PC-3 (cell line): ENCODE measurements at regions not wholly inside any gene's neighbourhood (a gene's known extent, or its start where the extent isn't known, plus 50 kb on each side); places are given as distances from the start of the nearest gene placed in this dataset.

Source experiments
- CTCF ChIP-seq: fragments of 300-600 bp; sonication (generic); conservative IDR thresholded peaks from 2 replicates; pipeline ENCODE4 v1.5.1; 2017; ENCODE audit warnings: antibody characterized with exemption, low read depth, mild to moderate bottlenecking, low read length
- EZH2 ChIP-seq: fragments of 300-600 bp; sonication (generic); IDR thresholded peaks from one replicate; pipeline ENCODE4 v1.6.1; 2017; ENCODE audit warnings: antibody characterized with exemption, mild to moderate bottlenecking, low read length; ENCODE audit not compliant: unreplicated experiment
- EZH2phosphoT487 ChIP-seq: fragments of 300-600 bp; sonication (generic); IDR thresholded peaks from 2 replicates; pipeline ENCODE4 v1.6.1; 2018; ENCODE audit warnings: mild to moderate bottlenecking, antibody characterized with exemption, low read length, borderline replicate concordance

- TF ChIP-seq CTCF: no peak
- TF ChIP-seq EZH2: no peak
- TF ChIP-seq EZH2phosphoT487: no peak
Observed at GRCh38 chr3:168807448-168807847, 711.7 kb upstream of the GOLIM4 start.
